ENCODE measurements at regions not wholly inside any gene's neighbourhood (a gene's known extent, or its start where the extent isn't known, plus 50 kb on each side); places are given as distances from the start of the nearest gene placed in this dataset.
"Not testable (repeated sequence)": the region's sequence is repeated elsewhere in the genome, so short reads cannot be mapped to it uniquely, and the experiment has no call there.

GRCh38 chr5:71821029-71821428 lies 102.0 kb downstream of the CARTPT start:
- DNase-seq (ENCODE audit: low read depth in 1 of 2, low spot score in 1 of 2), result no peak

- DNase-seq (ENCODE audit: low read depth in 1 of 2, low spot score in 1 of 2), result not testable (repeated sequence)
Observed at GRCh38 chr5:71822065-71822464, 103.0 kb downstream of the CARTPT start.

DNA sequence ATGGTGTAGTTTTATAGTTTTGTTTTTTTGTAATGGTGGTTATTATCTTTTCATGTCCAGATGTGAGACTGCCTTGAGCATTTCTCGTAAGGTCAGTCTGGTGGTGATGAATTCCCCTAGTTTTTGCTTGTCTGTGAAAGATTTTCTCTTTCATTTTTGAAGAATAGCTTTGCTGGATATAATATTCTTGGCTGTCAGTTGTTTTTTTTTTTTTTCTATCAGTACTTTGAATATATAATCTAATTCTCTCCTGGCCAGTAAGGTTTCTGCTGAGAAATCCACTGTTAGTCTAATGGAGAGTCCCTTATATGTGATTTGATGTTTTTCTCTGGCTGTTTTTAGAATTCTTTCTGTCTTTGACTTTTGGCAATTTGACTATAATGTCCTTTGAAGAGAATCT lies 106.9 kb downstream of the CARTPT start:
- DNase-seq (ENCODE audit: low read depth in 1 of 2, low spot score in 1 of 2), result no peak

- no peak for DNase-seq (ENCODE audit: low read depth in 1 of 2, low spot score in 1 of 2)
Observed at GRCh38 chr5:71828291-71829040, 109.4 kb downstream of the CARTPT start.

GRCh38 chr5:71829206-71829605 lies 110.1 kb downstream of the CARTPT start:
- no peak for DNase-seq (ENCODE audit: low read depth in 1 of 2, low spot score in 1 of 2)

- DNase-seq (ENCODE audit: low read depth in 1 of 2, low spot score in 1 of 2), result no peak
Observed at GRCh38 chr5:71830681-71831539, 111.8 kb downstream of the CARTPT start.

DNA sequence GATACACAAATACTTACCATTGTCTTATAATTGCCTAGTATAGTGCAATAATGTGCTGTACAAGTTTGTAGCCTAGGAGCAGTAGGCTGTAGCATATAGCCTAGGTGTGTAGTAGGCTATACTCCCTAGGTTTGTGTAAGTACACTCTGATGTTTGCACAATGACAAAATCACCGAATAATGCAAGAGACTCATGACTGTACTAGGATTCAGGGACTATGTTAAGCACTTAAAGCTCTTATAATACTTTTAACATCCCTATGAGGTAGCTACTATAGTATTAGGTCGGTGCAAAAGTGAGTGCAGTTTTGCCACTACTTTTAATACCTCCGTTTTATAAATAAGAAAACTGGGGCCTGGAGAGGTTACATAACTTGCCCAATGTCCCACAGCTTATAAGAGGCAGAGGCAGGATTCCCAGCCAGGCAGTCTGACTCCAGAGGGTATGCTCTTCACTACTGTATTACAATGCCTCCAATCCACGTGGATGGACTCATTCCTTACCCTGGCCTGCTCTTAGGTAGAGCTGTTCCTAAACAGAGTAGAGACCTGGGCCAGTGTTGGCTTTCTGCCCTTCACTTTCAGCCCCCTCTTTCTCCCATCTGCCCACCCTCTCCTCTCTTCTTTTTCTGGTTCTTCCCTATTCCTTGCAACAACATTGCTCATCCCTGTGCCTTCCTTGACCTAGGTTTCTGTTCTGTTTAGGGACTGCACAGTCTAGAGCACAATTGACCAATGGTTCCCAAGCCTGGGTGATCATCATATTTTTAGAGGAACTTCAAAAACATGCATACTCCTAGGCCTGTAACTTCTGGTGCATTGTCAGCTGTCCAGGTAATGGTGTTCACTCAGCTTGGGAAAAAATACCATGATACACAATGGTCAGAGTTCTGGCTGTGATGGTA lies 114.0 kb downstream of the CARTPT start:
- DNase-seq (ENCODE audit: low read depth in 1 of 2, low spot score in 1 of 2), result no peak

GRCh38 chr5:71834601-71835000 lies 115.5 kb downstream of the CARTPT start:
- no peak for DNase-seq (ENCODE audit: low read depth in 1 of 2, low spot score in 1 of 2)

GRCh38 chr5:71836084-71836483 lies 117.0 kb downstream of the CARTPT start:
- no peak for DNase-seq (ENCODE audit: low read depth in 1 of 2, low spot score in 1 of 2)

GRCh38 chr5:71836559-71837112 lies 117.6 kb downstream of the CARTPT start:
- DNase-seq (ENCODE audit: low read depth in 1 of 2, low spot score in 1 of 2), result no peak

GRCh38 chr5:71838286-71838685 lies 119.2 kb downstream of the CARTPT start:
- DNase-seq (ENCODE audit: low read depth in 1 of 2, low spot score in 1 of 2), result no peak

- no peak for DNase-seq (ENCODE audit: low read depth in 1 of 2, low spot score in 1 of 2)
Observed at GRCh38 chr5:71839096-71839884, 120.2 kb downstream of the CARTPT start.

GRCh38 chr5:71841107-71841506 lies 122.0 kb downstream of the CARTPT start:
- no peak for DNase-seq (ENCODE audit: low read depth in 1 of 2, low spot score in 1 of 2)

DNA sequence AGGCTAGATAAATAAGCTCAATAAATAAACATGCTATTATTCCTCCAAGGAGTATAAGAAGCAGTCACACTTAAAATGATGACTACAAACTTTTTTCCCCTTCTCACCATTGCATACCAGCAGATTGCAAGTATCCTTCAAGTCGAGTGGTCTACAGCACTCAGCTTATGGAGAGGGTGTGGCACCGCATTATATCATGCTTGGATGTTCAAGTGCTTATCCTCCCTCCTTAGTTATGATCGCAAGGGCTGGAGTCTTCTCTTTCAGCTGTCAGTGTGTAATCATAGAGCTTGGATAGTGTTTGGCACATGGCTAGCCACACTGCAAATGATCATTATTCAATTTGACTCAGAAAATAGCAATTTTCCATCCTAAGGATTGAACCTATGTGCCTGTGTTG lies 124.0 kb downstream of the CARTPT start:
- no peak for DNase-seq (ENCODE audit: low read depth in 1 of 2, low spot score in 1 of 2)

DNA sequence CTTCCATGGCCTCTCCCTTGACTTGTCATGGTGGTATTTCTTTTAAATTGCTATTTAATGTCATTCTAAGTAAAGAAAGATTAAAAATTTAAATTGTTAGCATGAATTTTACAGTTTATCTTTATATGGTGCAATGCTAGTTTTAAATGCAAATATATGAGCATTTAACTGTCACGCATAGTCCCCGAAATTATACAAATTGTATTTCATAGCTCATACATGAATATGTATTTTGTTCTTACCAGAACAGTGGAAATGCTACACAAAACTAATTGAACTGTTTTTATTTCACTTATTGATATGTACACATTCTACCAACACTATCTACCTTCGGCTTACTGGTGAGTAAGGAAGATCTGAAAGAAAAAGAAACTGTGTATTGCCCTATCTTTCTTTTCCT lies 125.8 kb downstream of the CARTPT start:
- no peak for DNase-seq (ENCODE audit: low read depth in 1 of 2, low spot score in 1 of 2)

DNA sequence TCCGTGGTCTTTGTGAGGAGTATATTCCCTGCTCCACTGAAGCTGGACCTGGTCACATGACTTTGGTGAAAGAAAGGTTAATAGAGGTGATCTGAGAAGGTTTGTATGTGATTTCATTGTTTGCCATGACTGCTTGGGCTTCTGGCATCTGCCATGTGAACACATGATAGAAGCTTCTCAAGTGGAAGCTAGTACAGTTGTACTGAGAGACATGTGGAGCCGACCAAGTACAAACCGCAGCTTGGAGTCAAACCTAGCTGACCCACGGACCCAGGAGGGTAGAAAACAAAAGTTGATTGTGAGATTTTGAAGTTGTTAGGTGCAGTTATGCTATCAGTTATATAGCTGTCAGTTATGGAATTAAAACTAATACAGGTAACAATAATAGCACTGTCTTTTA lies 140.4 kb downstream of the CARTPT start:
- no peak for DNase-seq (ENCODE audit: low read depth in 1 of 2, low spot score in 1 of 2)

DNA sequence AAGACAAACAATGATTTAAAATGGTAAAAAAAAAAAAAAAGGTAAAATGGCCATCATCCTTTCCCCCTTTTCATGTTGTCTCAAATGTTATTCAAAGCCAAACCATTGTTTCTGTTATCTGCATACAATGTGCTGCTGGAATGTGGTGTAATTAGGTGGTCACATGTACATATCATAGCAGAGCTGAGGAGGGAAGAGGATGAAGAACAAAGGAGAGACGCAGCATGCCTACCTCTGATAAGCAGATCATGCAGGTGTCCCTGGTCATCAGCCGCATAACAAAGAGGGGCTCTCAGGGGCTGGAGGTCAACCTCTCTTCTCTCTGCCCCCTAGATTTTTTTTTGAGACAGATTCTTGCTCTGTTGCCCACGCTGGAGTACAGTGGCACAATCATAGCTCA lies 141.0 kb downstream of the CARTPT start:
- no peak for DNase-seq (ENCODE audit: low read depth in 1 of 2, low spot score in 1 of 2)

DNA sequence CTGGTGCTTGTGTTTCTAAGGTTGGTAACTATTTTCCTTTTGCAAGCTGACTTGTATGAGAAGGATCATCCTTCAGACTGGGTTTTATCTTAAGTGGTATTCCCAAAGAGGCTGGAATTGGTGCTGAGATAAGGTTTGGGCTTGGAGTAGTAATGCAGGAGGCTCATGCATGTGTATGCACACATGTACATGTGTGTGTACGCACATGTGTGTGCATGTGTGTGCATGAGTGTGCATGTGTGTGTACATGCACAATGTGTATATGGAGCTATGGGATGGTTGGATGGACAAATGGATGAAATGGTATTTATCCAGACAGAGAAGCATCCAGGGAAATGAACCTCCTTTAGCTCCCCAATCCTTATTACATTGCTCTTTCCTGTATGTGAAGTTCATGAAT lies 142.6 kb downstream of the CARTPT start:
- DNase-seq (ENCODE audit: low read depth in 1 of 2, low spot score in 1 of 2), result no peak

GRCh38 chr5:71862087-71862486 lies 143.0 kb downstream of the CARTPT start:
- DNase-seq (ENCODE audit: low read depth in 1 of 2, low spot score in 1 of 2), result no peak

DNA sequence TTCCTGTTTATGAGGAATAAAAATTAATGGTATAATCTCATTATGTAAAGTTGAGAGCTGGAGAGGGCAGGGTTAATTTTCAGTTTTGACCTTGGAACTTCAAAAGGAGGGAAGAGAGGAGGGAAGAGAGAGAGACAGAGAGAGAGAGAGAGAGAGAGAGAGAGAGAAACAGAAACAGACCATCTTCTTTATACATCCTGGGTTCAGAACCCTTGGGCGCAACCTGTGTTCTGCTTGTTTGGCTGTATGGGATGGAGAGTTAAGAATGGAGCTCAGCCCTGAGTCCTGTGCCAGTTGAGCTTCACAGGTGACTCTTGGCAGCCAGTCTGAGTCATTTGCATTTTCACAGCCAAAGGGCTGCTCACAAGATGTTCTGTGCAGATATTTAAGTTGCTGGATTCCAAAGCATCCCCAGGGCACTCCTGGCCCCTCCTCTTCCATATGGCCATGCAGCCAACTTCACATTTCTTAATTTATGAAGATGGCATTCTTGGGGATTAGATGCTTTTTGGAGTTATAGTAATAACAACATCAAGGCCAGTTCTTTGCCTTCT lies 143.5 kb downstream of the CARTPT start:
- no peak for DNase-seq (ENCODE audit: low read depth in 1 of 2, low spot score in 1 of 2)
